ENCODE measurements at regions not wholly inside any gene's neighbourhood (a gene's known extent, or its start where the extent isn't known, plus 50 kb on each side); places are given as distances from the start of the nearest gene placed in this dataset.
"Not testable (repeated sequence)": the region's sequence is repeated elsewhere in the genome, so short reads cannot be mapped to it uniquely, and the experiment has no call there.

DNA sequence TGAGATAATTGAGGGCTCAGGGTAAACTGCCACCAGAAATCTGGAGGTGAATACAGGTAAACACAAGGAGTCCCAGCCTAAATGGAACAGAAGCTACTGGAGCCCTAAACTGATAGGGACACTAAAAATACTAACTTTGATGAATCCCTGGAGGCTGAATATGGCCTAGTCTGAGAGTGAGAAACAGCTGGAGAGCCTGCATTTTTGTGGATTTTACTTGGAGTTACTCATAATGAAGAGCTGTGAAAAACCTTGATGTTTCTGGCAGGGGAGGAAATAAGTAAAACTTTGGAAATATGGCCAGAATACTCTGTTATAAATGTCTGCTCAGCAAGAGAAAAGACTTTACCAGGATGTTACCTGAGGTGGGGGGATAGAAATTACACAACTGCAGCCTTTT is 164.4 kb downstream of the LIPI start:
- TF ChIP-seq CTBP1 (IDR thresholded peaks at IDR 0.05; ENCODE audit: borderline replicate concordance) (no peak), FOXK2 (IDR thresholded peaks at IDR 0.05) (no peak), FOXM1 (IDR thresholded peaks at IDR 0.05; ENCODE audit: borderline replicate concordance) (no peak), HDGF (IDR thresholded peaks at IDR 0.05; ENCODE audit: borderline replicate concordance) (no peak), BHLHE40 (IDR thresholded peaks at IDR 0.05; ENCODE audit: borderline replicate concordance) (no peak), L3MBTL2 (conservative IDR thresholded peaks at IDR 0.05) (no peak), ELF4 (IDR thresholded peaks at IDR 0.05) (no peak), LEF1 (IDR thresholded peaks at IDR 0.05; ENCODE audit: borderline replicate concordance) (no peak), SUZ12 (IDR thresholded peaks at IDR 0.05) (no peak), NFRKB (IDR thresholded peaks at IDR 0.05) (no peak), TARDBP (IDR thresholded peaks at IDR 0.05) (no peak), FOXA1 (IDR thresholded peaks at IDR 0.05) (no peak), ARNT (IDR thresholded peaks at IDR 0.05) (no peak), SP1 (IDR thresholded peaks at IDR 0.05) (no peak)
- POLR2A ChIA-PET = no interaction called here
- DNase-seq (ENCODE audit: extremely low spot score) = no peak
- CTCF ChIA-PET = no interaction called here

DNA sequence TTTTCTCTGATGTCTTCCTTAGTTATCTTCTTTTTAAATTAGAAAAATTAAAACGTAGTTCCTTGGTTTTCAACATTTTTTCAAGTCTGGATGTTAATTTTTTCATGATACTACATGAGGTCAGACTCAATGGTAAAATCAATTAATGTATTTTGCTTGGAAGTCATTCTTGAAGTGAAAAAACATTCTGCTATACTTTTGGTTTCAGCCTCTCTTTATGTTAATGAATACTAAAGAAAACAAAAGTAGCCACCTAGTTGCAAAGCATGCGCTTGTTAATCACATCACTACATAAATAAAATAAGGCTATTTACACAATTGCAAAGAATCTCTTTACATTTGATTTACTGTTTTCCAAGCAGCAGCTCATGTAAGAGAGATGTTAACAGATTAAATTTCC is 170.4 kb downstream of the LIPI start:
- ChIA-PET CTCF (no interaction called here), POLR2A (no interaction called here)
- no peak for DNase-seq (ENCODE audit: extremely low spot score)
- TF ChIP-seq HDGF (IDR thresholded peaks at IDR 0.05; ENCODE audit: borderline replicate concordance) (no peak), FOXA1 (IDR thresholded peaks at IDR 0.05) (no peak), ELF4 (IDR thresholded peaks at IDR 0.05) (no peak), ZNF384 (IDR thresholded peaks at IDR 0.05) (no peak), BHLHE40 (IDR thresholded peaks at IDR 0.05; ENCODE audit: borderline replicate concordance) (no peak), SUZ12 (IDR thresholded peaks at IDR 0.05) (no peak), NFRKB (IDR thresholded peaks at IDR 0.05) (no peak), SP1 (IDR thresholded peaks at IDR 0.05) (no peak), FOXK2 (IDR thresholded peaks at IDR 0.05) (no peak), FOXM1 (IDR thresholded peaks at IDR 0.05; ENCODE audit: borderline replicate concordance) (no peak), LEF1 (IDR thresholded peaks at IDR 0.05; ENCODE audit: borderline replicate concordance) (no peak), CTBP1 (IDR thresholded peaks at IDR 0.05; ENCODE audit: borderline replicate concordance) (no peak), TARDBP (IDR thresholded peaks at IDR 0.05) (no peak), L3MBTL2 (conservative IDR thresholded peaks at IDR 0.05) (no peak)
- TF ChIP-seq, protein P1, sequence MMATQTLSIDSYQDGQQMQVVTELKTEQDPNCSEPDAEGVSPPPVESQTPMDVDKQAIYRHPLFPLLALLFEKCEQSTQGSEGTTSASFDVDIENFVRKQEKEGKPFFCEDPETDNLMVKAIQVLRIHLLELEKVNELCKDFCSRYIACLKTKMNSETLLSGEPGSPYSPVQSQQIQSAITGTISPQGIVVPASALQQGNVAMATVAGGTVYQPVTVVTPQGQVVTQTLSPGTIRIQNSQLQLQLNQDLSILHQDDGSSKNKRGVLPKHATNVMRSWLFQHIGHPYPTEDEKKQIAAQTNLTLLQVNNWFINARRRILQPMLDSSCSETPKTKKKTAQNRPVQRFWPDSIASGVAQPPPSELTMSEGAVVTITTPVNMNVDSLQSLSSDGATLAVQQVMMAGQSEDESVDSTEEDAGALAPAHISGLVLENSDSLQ (IDR thresholded peaks at IDR 0.05) = no peak

DNA sequence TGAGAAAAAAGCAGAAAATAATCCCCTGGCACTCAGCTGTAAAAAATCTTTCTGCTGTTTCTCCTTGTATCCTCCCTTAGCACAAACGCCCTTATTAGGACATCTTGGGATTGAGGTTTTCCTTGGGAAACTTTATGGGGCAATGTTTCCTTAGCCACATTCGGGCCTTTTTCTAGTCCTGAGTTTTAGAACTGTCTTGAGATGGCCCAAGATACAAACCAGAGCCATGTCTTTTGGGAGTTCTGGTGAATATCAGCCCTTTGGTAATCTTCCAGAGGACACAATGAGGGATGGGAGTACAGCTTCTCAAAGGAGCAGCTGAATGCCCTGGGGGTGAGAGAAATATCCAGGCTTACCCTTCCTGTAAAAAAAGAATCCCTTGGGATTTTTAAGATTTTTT is 182.1 kb downstream of the LIPI start:
- CTCF ChIA-PET; DNase-seq (ENCODE audit: extremely low spot score): not testable (repeated sequence)

DNA sequence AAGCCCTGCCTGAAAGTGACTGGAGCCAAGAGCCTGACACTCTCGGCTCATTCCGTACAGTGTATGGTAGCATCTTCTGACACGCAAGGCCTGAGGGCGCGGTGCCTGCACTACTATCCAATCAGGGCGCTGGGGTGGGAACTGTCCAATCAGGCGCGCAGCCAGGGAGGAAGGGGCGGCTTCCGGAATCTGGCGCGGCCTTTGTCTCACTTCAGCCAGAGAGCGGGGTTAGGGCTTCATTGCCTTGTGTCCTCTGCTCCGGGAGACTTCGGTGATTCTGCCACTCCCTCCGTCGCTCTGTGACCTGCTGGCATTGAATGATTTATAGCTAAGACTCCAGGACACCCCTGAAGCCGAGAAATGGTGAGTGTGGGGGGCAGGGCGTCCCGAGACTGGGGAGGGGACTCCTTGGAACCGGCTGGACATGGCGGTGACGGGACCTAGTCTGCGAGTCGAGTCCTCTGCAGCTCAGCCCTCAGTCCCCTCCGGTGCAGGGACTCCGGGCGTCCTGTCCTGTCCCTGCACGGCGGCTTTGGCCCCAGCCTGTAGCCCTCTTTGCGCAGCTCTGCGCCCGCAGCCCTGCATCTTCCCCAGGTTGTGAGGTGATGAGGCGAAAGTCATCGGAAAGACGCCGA is 183.4 kb downstream of the LIPI start:
- peak; percentile 53 for TF ChIP-seq L3MBTL2 (conservative IDR thresholded peaks at IDR 0.05)
- TF ChIP-seq, protein P1 (IDR thresholded peaks at IDR 0.05) = peak; percentile 77
- POLR2A ChIA-PET, CTCF ChIA-PET: not testable (repeated sequence)
- peak; percentile 68 for DNase-seq (ENCODE audit: extremely low spot score)

More for the DNA sequence above, 182.1 kb downstream of the LIPI start:
- POLR2A ChIA-PET = not testable (repeated sequence)

DNA sequence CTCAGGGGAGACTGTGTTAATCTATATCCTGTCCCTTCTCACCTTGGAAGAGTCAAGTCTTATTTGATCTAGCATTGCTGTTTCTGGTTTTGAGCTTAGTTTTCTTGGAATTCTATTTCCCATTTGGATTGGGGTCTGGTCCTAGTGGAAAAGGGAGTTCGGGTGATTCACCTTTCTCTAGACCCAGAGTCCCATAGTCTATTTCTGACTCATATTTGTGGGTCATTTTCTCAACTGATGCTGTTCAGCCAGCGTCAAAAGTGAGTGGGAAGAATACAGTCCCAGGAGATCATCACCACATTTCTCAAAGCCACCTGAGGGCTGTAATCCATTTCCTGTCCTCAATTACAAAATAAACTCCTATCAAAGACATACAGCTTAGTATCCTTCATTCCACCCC is 190.6 kb downstream of the LIPI start:
- POLR2A ChIA-PET = interaction anchor here (0.6 kb wide), 1 partner anchor 9 kb away, joined by 3 read pairs; no protein-coding TSS in a partner anchor
- DNase-seq (ENCODE audit: extremely low spot score); CTCF ChIA-PET: not testable (repeated sequence)

DNA sequence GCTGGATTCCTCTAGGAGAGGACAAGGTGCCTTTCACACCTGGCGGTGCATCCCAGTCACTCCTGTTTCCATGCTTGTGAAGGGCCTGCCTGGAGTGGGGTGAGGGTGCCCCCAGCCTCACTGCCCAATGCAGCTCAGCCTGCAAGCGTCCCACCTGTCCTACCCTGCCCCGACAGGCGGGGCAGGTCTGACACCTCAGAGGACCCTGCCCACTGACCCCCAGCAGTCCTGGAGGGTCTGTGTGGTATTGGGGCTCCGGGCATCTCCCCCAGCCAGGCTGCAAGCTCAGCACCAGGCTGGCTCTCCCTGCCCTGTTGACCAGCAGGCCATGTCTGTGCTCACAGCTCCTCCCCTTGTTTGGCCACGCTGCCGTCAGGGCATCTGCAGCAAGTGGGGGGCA is 194.9 kb downstream of the LIPI start:
- DNase-seq (ENCODE audit: extremely low spot score); POLR2A ChIA-PET; CTCF ChIA-PET: not testable (repeated sequence)

DNA sequence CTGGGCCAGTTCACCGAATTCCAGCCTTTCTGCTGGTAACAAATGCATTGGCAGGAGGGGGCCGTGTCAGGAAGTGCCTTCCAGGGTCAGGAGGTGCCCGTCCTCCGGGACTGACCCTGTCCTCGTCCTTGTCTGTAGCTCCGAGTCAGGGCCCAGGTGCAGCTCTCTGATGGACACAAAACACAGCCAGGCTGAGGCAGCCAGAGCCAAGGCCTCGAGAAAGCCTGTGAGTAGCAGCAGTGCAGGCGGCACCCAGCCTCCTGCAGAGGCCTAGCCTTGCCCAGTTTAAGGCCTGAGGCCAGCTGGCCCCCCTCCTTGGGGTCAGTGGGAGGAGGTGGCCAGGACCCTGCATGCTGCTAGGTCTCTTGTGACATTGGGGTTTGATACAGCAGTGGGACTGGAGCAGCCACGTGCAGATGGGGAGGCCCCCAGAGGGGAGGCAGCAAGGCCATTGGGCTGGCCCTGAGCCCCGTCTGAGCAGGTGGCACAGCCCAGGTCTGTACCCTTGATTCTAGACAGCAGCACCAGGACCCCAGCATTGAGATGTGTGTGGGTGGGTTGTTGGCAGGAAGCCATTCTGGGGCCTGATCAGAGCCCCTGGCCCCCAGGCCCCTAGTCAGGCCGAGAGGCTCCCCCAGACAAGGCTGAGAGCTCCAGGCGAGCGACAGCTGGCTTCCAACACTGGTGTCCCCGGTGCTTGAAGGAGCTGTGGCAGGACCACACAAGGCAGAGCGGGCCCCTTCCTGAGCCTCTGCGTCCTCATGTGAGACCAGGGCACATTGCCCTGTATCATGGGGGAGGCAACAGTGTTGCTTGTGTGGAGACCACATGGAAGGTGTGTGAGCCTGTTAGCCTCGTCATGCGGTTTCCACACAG is 196.9 kb downstream of the LIPI start:
- DNase-seq (ENCODE audit: extremely low spot score); CTCF ChIA-PET; POLR2A ChIA-PET: not testable (repeated sequence)

DNA sequence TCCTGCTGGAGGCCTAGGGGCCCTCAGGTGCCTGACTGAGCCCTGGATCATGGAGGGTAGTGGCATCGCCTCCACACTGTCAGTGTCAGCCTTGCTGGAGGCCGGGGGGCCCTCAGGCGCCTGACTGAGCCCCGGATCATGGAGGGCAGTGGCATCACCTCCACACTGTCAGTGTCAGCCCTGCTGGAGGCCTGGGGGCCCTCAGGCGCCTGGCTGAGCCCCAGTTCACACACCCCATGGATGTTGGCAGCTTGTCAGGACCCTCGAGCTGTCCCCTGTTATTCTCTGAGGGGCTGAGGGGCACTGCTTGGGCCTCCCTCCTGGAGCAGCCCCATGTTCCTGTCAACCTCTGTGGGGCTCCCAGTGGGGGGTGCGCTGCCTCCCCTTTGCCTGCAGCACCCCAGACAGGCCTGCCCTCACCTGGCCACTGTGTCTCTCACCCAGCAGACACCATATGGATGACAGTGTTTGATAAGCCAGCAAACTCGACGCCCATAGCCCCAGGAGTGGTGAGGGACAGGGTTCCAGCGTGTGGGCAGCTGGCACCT is 197.6 kb downstream of the LIPI start:
- TF ChIP-seq, protein P1 (IDR thresholded peaks at IDR 0.05) = no peak
- TF ChIP-seq ELF4 (IDR thresholded peaks at IDR 0.05) (no peak), ARNT (IDR thresholded peaks at IDR 0.05) (no peak), FOXK2 (IDR thresholded peaks at IDR 0.05) (no peak), FOXM1 (IDR thresholded peaks at IDR 0.05; ENCODE audit: borderline replicate concordance) (no peak), CTBP1 (IDR thresholded peaks at IDR 0.05; ENCODE audit: borderline replicate concordance) (no peak), L3MBTL2 (conservative IDR thresholded peaks at IDR 0.05) (no peak), LEF1 (IDR thresholded peaks at IDR 0.05; ENCODE audit: borderline replicate concordance) (no peak), FOXA1 (IDR thresholded peaks at IDR 0.05) (no peak), TARDBP (IDR thresholded peaks at IDR 0.05) (no peak), NFRKB (IDR thresholded peaks at IDR 0.05) (no peak), SP1 (IDR thresholded peaks at IDR 0.05) (no peak)
- ChIA-PET CTCF (no interaction called here), POLR2A (no interaction called here)
- no peak for DNase-seq (ENCODE audit: extremely low spot score)
